ENCODE measurements at regions not wholly inside any gene's neighbourhood (a gene's known extent, or its start where the extent isn't known, plus 50 kb on each side); places are given as distances from the start of the nearest gene placed in this dataset.

DNA sequence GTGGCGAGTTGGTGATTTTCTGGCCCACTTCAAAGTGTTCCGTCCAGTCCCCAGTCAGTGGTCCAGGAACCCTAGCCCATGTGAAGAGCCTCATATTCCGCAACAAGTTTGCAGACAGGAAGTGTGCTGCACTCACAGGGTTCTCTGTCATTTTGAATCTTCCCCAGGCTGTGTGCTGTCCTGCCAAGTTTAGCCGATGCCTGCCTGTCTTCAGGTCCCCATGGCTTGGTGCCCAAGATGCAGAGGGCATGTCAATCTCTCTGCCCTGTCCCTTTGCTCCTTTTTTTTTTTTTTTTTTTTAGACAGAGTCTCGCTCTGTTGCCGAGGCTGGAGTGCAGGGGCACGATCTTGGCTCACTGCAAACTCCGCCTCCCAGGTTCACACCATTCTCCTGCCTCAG is 69.9 kb upstream of the ATXN1 start:
- DNase-seq (ENCODE audit: low spot score in 2 of 2): no peak
- WGBS: 77% methylated on average over 8 of the region's 8 CpGs

DNA sequence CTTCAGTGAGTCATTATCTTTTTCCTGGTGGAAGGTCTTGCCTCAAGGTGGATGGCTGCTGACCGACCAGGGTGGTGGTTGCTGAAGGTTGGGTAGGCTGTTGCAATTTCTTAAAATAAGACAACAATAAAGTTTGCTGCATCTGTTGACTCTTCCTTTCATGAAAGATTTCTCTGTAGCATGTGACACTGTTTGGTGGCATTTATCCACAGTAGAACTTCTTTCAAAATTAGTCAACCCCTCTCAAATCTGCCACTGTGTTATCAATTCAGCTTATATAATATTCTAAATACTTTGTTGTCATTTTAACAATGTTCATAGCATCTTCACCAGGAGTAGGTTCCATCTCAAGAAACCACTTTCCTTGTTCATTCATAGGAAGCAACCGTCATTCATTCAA is 66.8 kb upstream of the ATXN1 start:
- Histone ChIP-seq H3K27ac (no peak overlapping the region), H3K4me3 (no peak overlapping the region), H3K27me3 (no peaks in the 10 kb centered on the region), H3K36me3 (no peaks in the 10 kb centered on the region), H3K4me1 (no peaks in the 10 kb centered on the region), H3K9me3 (no peaks in the 10 kb centered on the region)
- 84% methylated on average over 2 of the region's 2 CpGs for WGBS
- DNase-seq (ENCODE audit: low spot score in 2 of 2): no peak
- TF ChIP-seq POLR2AphosphoS5 (IDR thresholded peaks at IDR 0.05) (no peak), EP300 (IDR thresholded peaks at IDR 0.05) (no peak), POLR2A (IDR thresholded peaks at IDR 0.05) (no peak)
- TF ChIP-seq, protein P1, sequence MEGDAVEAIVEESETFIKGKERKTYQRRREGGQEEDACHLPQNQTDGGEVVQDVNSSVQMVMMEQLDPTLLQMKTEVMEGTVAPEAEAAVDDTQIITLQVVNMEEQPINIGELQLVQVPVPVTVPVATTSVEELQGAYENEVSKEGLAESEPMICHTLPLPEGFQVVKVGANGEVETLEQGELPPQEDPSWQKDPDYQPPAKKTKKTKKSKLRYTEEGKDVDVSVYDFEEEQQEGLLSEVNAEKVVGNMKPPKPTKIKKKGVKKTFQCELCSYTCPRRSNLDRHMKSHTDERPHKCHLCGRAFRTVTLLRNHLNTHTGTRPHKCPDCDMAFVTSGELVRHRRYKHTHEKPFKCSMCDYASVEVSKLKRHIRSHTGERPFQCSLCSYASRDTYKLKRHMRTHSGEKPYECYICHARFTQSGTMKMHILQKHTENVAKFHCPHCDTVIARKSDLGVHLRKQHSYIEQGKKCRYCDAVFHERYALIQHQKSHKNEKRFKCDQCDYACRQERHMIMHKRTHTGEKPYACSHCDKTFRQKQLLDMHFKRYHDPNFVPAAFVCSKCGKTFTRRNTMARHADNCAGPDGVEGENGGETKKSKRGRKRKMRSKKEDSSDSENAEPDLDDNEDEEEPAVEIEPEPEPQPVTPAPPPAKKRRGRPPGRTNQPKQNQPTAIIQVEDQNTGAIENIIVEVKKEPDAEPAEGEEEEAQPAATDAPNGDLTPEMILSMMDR (IDR thresholded peaks at IDR 0.05): no peak

More for the DNA sequence above, 69.9 kb upstream of the ATXN1 start:
- H3K9me3 ChIP-seq: no peaks in the 10 kb centered on the region
- H3K4me3 ChIP-seq: no peak overlapping the region
- no peak overlapping the region for H3K27ac ChIP-seq
- no peaks in the 10 kb centered on the region for H3K4me1 ChIP-seq
- H3K27me3 ChIP-seq: no peaks in the 10 kb centered on the region
- H3K36me3 ChIP-seq: no peaks in the 10 kb centered on the region
- TF ChIP-seq EP300 (IDR thresholded peaks at IDR 0.05) (no peak), POLR2AphosphoS5 (IDR thresholded peaks at IDR 0.05) (no peak), POLR2A (IDR thresholded peaks at IDR 0.05) (no peak)
- TF ChIP-seq, protein P1 (IDR thresholded peaks at IDR 0.05): no peak

DNA sequence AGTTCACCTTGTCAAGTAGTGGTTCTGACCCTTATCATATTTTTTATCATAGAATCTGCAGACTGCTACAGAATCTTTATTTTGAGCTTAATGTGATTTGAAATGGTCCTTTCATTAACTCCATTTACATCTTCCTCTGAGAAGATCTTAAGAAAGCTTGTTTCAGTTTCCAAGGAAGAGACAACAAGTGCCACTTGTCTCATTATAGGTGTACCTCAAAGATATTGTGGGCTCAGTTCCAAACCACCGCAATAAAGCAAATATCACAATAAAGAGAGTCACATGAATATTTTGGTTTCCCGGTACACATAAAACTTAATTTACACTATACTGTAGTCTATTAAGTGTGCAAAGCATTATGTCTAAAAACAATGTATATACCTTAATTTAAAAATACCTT is 66.4 kb upstream of the ATXN1 start:
- WGBS: 79% methylated on average over 2 of the region's 2 CpGs
- Histone ChIP-seq H3K36me3 (no peaks in the 10 kb centered on the region), H3K27me3 (no peaks in the 10 kb centered on the region), H3K27ac (no peak overlapping the region), H3K9me3 (no peaks in the 10 kb centered on the region), H3K4me1 (no peaks in the 10 kb centered on the region), H3K4me3 (no peak overlapping the region)
- TF ChIP-seq POLR2AphosphoS5 (IDR thresholded peaks at IDR 0.05): no peak
- no peak for TF ChIP-seq EP300 (IDR thresholded peaks at IDR 0.05)
- no peak for TF ChIP-seq POLR2A (IDR thresholded peaks at IDR 0.05)
- TF ChIP-seq, protein P1 (IDR thresholded peaks at IDR 0.05): no peak
- no peak for DNase-seq (ENCODE audit: low spot score in 2 of 2)

DNA sequence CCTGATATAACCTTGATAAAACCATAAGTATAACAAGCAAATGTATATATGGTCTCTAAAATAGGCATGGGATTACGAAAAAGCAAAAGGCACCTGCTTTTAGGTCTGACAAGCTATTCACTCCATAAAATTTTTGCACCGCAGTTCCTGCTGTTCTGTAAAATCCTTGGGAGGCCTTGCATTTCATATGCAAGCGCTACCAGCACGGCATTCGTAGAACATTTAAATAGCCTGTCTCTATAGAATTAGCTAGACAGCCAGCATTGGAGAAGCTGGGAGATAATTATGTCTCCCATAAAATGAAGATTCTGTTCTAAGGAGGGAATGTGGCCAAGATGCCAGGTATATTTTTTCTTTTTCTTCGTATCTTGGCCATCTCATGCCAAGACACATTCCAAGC is 64.5 kb upstream of the ATXN1 start:
- H3K4me1 ChIP-seq: no peaks in the 10 kb centered on the region
- no peaks in the 10 kb centered on the region for H3K36me3 ChIP-seq
- no peaks in the 10 kb centered on the region for H3K27me3 ChIP-seq
- no peak for DNase-seq (ENCODE audit: low spot score in 2 of 2)
- no peak overlapping the region for H3K27ac ChIP-seq
- no peak overlapping the region for H3K4me3 ChIP-seq
- TF ChIP-seq, protein P1 (IDR thresholded peaks at IDR 0.05): no peak
- H3K9me3 ChIP-seq: no peaks in the 10 kb centered on the region
- WGBS: 89% methylated on average over 6 of the region's 6 CpGs

DNA sequence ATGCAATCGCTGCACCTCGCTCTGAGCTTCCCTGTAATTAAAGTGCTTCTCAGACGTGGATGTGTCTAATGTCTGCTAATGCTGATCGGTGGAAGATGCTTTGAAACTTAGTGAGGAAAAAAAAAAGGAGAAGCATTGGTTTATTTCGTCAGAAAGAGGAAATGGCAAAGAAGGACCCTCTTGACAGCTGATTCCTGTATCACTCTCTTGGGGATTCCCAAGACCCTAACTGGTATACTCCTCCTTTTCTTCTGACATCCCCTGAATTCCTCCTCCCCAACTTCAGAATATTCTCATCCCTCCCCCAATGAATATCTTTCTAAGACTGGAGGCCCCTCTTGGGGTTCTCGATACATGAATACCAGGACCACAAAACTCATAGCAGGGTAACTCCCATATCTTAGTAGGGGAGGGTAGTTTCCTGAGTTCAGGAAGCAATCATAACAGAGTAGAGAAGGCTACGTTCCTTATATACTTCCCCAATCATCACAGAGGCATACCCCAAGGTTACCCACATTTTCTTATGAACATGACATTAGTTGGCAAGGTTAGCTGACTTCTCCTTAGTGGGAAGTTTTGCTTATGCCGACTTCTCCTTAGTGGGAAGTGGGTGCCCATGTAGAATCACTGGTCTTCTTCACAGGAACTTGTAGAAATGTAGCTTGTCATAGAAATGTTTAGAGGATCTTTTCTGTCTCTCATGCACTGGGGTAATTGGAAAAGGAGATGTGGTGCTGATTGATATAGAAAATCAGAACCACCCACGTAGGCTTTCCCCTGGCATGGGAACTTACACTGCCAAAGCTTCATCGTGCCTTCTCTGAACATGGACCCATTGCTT is 63.8 kb upstream of the ATXN1 start:
- TF ChIP-seq EP300 (IDR thresholded peaks at IDR 0.05): no peak
- no peak for TF ChIP-seq POLR2A (IDR thresholded peaks at IDR 0.05)

More for the DNA sequence above, 63.8 kb upstream of the ATXN1 start:
- no peak for DNase-seq (ENCODE audit: low spot score in 2 of 2)
- Histone ChIP-seq H3K27me3 (no peaks in the 10 kb centered on the region), H3K4me3 (no peak overlapping the region), H3K4me1 (no peaks in the 10 kb centered on the region), H3K9me3 (no peaks in the 10 kb centered on the region), H3K27ac (no peak overlapping the region), H3K36me3 (no peaks in the 10 kb centered on the region)
- 85% methylated on average over 10 of the region's 10 CpGs for WGBS

All from suprapubic skin (tissue), 4 donors.